GM12873 (cell line): ENCODE measurements at regions not wholly inside any gene's neighbourhood (a gene's known extent, or its start where the extent isn't known, plus 50 kb on each side); places are given as distances from the start of the nearest gene placed in this dataset.

ENCODE experiments used
- TF ChIP-seq, protein P1 (sequence below): IDR thresholded peaks from 2 replicates; pipeline ENCODE4 v1.5.1; 2012; ENCODE audit warnings: low read depth, mild to moderate bottlenecking, moderate library complexity, low read length, control low read depth; ENCODE audit not compliant: insufficient read depth; ENCODE audit errors: missing control alignments

DNA sequence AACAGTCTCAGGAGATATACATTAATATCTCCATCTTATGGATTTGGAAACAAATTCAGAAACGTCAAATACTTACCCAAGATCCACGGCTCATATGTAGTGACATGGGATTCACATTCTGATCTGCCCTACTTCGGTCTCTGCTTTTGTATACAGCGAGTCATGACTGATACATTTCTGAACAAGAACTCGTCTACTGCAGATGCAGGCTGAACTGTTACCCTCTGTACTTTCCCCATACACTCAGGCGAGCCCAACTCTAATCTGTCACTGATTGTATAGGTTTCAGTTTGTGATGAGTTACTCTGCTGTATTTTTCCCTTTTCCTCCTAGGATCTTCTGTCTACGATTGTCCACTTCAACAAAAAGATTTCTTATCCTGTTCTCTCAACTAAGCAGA is 441.6 kb downstream of the CCDC91 start:
- TF ChIP-seq, protein P1, sequence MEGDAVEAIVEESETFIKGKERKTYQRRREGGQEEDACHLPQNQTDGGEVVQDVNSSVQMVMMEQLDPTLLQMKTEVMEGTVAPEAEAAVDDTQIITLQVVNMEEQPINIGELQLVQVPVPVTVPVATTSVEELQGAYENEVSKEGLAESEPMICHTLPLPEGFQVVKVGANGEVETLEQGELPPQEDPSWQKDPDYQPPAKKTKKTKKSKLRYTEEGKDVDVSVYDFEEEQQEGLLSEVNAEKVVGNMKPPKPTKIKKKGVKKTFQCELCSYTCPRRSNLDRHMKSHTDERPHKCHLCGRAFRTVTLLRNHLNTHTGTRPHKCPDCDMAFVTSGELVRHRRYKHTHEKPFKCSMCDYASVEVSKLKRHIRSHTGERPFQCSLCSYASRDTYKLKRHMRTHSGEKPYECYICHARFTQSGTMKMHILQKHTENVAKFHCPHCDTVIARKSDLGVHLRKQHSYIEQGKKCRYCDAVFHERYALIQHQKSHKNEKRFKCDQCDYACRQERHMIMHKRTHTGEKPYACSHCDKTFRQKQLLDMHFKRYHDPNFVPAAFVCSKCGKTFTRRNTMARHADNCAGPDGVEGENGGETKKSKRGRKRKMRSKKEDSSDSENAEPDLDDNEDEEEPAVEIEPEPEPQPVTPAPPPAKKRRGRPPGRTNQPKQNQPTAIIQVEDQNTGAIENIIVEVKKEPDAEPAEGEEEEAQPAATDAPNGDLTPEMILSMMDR: no peak

DNA sequence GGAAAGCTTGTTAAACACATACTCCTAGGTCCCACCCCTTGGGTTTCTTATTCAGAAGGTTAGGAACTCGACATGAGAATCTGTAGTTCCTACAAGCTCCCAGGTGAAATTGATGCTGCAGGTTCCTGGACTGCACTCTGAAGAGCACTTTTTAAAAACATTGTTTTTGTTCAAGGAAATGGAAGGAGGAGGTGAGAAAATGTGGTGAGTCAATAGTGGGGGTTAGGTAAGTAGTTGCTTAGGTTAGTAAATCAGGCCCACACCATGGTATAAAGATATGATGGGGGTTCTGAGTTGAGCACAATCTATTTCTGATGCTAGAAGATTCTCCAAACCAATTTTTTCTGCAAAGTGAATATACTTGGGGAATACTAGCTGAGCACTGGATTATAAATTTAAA is 450.3 kb downstream of the CCDC91 start:
- TF ChIP-seq, protein P1: no peak

DNA sequence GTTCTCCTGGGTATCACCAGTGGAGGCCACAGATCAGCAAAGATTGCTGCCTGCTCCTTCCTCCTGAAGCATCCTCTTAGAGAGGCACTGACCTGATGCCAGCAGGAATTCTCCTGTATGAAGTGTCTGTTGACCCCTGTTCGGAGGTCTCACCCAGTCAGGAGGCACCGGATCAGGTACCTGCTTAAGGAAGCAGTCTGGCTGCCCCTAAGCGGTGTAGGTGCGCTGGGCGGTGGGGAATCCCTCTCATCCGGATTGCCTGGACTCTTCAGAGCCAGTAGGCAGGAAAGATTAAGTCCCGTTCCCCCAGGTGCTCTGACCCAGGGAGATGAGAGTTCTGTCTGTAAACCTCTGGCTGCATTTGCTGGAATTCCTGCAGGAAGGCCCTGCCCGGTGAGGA is 455.2 kb downstream of the CCDC91 start:
- TF ChIP-seq, protein P1: no peak

DNA sequence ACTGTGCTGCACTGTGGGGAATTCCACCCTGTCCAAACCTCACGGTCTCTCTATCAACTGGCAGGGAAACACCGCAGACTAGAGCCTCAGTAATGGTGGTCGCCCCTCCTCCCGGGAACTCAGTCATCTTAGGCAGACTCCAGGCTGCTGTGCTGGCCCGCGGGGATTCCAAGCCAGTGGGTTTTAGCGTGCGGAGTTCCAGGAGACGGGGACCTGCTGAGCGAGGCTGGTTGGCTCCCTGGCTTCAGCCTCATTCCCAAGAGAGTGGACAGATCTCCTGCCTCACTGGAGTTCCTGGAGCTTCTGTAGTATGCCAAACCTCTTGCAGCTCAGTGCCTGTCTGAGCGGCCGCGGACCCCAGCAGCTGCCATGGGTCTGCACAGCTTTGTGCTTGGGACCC is 455.6 kb downstream of the CCDC91 start:
- TF ChIP-seq, protein P1: no peak

DNA sequence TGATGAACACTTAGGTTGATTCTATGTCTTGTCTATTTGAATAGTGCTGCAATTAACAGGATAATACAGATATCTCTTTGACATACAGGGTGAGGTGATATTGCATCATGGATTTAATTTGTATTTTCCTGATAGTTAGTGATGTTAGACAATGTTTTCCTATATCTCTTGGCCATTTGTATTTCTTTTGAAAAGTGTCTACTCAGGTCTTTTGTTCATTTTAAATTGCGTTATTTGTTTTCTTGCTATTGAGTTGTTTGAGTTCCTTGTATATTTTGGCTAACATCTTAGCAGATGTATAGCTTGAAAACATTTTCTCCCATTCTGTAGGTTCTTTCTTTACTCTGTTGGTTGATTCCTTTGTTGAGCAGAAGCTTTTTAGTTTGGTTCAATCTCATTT is 460.6 kb downstream of the CCDC91 start:
- TF ChIP-seq, protein P1: no peak

DNA sequence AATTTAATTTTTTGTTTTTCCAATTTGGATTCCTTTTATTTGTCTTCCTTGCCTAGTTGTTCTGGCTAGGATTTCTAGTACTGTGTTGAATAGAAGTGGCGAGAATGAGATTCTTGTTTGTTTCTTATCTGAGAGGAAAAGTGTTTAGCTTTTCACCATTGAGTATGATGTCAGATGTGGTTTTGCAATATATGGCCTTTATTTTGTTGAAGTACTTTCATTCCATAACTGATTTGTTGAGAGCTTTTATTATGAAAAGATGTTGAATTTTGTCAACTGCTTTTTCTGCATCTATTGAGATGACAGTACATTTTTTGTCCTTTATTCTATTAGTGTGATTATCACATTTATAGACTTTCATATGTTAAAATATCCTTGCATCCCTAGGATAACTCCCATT is 462.0 kb downstream of the CCDC91 start:
- TF ChIP-seq, protein P1: no peak

DNA sequence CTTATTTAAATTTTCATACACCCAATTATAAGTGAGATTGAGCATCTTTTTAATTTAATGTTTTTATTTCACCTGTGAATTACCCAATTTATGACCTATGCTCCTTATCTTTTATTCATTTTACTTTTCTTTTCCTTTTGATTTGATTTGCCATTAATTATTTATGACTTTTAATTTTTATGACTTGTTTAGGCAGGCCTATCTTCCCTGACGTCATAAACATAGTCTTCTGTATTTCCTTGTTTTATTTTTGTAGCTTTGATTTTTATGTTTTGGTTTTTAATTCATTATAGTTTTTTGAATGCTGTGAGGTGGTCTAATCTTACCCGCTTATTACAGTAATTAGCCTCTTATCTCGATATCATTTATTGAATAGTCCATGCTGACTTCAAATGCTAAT is 467.1 kb upstream of the FAR2 start:
- TF ChIP-seq, protein P1: no peak
